Calu3 (cell line): ENCODE measurements at regions not wholly inside any gene's neighbourhood (a gene's known extent, or its start where the extent isn't known, plus 50 kb on each side); places are given as distances from the start of the nearest gene placed in this dataset.

Source experiments
- BruUV-seq: library from RNA; stranded (reverse); fragments of 400-500 nt; replicated peaks from 2 replicates; lab custom pipeline; 2021; lab: Mats Ljungman, UMichigan
- CTCF ChIA-PET: fragments of 300-600 bp; sonication (Branson Sonifier 250); formaldehyde crosslinking; loops from one replicate; lab custom pipeline; 2022; ENCODE audit warnings: antibody characterized with exemption; lab: Charles Lee
- DNase-seq: peaks from one replicate; pipeline ENCODE4 v3.0.0; 2022
- H3K27ac Mint-ChIP-seq: one replicate; pipeline ENCODE4 v1.8.0; 2022; ENCODE audit warnings: mixed read lengths; ENCODE audit not compliant: unreplicated experiment
- H3K27me3 Mint-ChIP-seq: one replicate; pipeline ENCODE4 v1.8.0; 2022; ENCODE audit warnings: mixed read lengths; ENCODE audit not compliant: unreplicated experiment
- H3K36me3 Mint-ChIP-seq: one replicate; pipeline ENCODE4 v1.8.0; 2022; ENCODE audit warnings: mild to moderate bottlenecking, moderate library complexity, mixed read lengths; ENCODE audit not compliant: insufficient read depth, unreplicated experiment
- H3K4me1 Mint-ChIP-seq: one replicate; pipeline ENCODE4 v1.8.0; 2022; ENCODE audit warnings: mild to moderate bottlenecking, low read depth, mixed read lengths; ENCODE audit not compliant: unreplicated experiment
- H3K4me3 Mint-ChIP-seq: one replicate; pipeline ENCODE4 v1.8.0; 2022; ENCODE audit warnings: mild to moderate bottlenecking, low read depth, moderate library complexity, mixed read lengths; ENCODE audit not compliant: unreplicated experiment
- H3K9me3 Mint-ChIP-seq: one replicate; pipeline ENCODE4 v1.8.0; 2022; ENCODE audit warnings: low read depth, mixed read lengths; ENCODE audit not compliant: unreplicated experiment
- CTCF ChIP-seq: fragments of 200-600 bp; IDR thresholded peaks from one replicate; pipeline ENCODE4 v1.8.0; 2022; ENCODE audit warnings: antibody characterized with exemption; ENCODE audit not compliant: unreplicated experiment
- intact Hi-C: fragments of 100-400 bp; cut with micrococcal nuclease; formaldehyde crosslinking; loops from one replicate; pipeline ENCODE4 v1.10.0; 2022; ENCODE audit not compliant: unreplicated experiment

- Mint-ChIP-seq H3K36me3 (no peaks in the 10 kb centered on the region), H3K9me3 (no peaks in the 10 kb centered on the region), H3K4me1 (no peaks in the 10 kb centered on the region), H3K27me3 (peaks cover 51% of the 10 kb centered on the region), H3K27ac (no peak overlapping the region), H3K4me3 (no peak overlapping the region)
- no peak for DNase-seq
- no TSS peak for BruUV-seq
- CTCF ChIA-PET: no interaction called here
- intact Hi-C loops: no loop called here
- TF ChIP-seq CTCF: no peak
These were observed 65.8 kb upstream of the HELT start for GRCh38 chr4:184952522-184952921.

- no peak for TF ChIP-seq CTCF
- Mint-ChIP-seq H3K9me3 (no peaks in the 10 kb centered on the region), H3K4me1 (no peaks in the 10 kb centered on the region), H3K27ac (no peak overlapping the region), H3K36me3 (no peaks in the 10 kb centered on the region), H3K27me3 (peaks cover 41% of the 10 kb centered on the region), H3K4me3 (no peak overlapping the region)
- intact Hi-C loops: no loop called here
- DNase-seq: no peak
- BruUV-seq: no TSS peak
- CTCF ChIA-PET: no interaction called here
These were observed 64.8 kb upstream of the HELT start for GRCh38 chr4:184953421-184953945.

GRCh38 chr4:184953971-184954370 lies 64.3 kb upstream of the HELT start:
- no peak overlapping the region for H3K27ac Mint-ChIP-seq
- CTCF ChIA-PET: no interaction called here
- no peak overlapping the region for H3K4me3 Mint-ChIP-seq
- H3K9me3 Mint-ChIP-seq: no peaks in the 10 kb centered on the region
- BruUV-seq: no TSS peak
- H3K4me1 Mint-ChIP-seq: no peaks in the 10 kb centered on the region
- no peaks in the 10 kb centered on the region for H3K36me3 Mint-ChIP-seq
- DNase-seq: no peak
- TF ChIP-seq CTCF: no peak
- intact Hi-C loops: no loop called here
- H3K27me3 Mint-ChIP-seq: peaks cover 36% of the 10 kb centered on the region

GRCh38 chr4:184954482-184954881 lies 63.8 kb upstream of the HELT start:
- Mint-ChIP-seq H3K27ac (no peak overlapping the region), H3K36me3 (no peaks in the 10 kb centered on the region), H3K4me3 (no peak overlapping the region), H3K9me3 (no peaks in the 10 kb centered on the region), H3K4me1 (no peaks in the 10 kb centered on the region), H3K27me3 (peaks cover 31% of the 10 kb centered on the region)
- no TSS peak for BruUV-seq
- intact Hi-C loops: no loop called here
- DNase-seq: no peak
- CTCF ChIA-PET: no interaction called here
- TF ChIP-seq CTCF: no peak
